ENCODE measurements at regions not wholly inside any gene's neighbourhood (a gene's known extent, or its start where the extent isn't known, plus 50 kb on each side); places are given as distances from the start of the nearest gene placed in this dataset.

- Histone ChIP-seq H3K4me1 (ENCODE audit: control insufficient read depth in 1 of 2, insufficient read depth in 2 of 2, low read length in 2 of 2) (no peaks in the 10 kb centered on the region), H3K36me3 (ENCODE audit: control insufficient read depth in 1 of 2, insufficient read depth in 2 of 2, low read length in 1 of 2) (no peaks in the 10 kb centered on the region), H3K27ac (ENCODE audit: low read depth in 1 of 2, low read length in 2 of 2) (no peak overlapping the region), H3K4me3 (ENCODE audit: low read length in 2 of 2) (no peak overlapping the region), H3K9me3 (ENCODE audit: control insufficient read depth, low read length) (no peaks in the 10 kb centered on the region), H3K27me3 (ENCODE audit: control insufficient read depth in 1 of 2, insufficient read depth in 2 of 2, low read length in 1 of 2) (no peaks in the 10 kb centered on the region)
- 93 to 100% methylated on average over 1 of the region's 1 CpG for WGBS, 2 donors
- intact Hi-C loops (cut with DNase I), result no loop called here
- DNase-seq (no peak), ATAC-seq (ENCODE audit: low FRiP score) (no peak)
These were observed 90.4 kb upstream of the HAAO start for GRCh38 chr2:42882756-42883155.

- DNase-seq, result no peak
- intact Hi-C loops (cut with DNase I), result no loop called here
These were observed 89.3 kb upstream of the HAAO start for GRCh38 chr2:42881732-42882131.

GRCh38 chr2:42880738-42881690 is 88.6 kb upstream of the HAAO start:
- 76 to 81% methylated on average over 9 of the region's 9 CpGs for WGBS, 2 donors
- intact Hi-C loops (cut with DNase I), result no loop called here
- no peak for ATAC-seq (ENCODE audit: low FRiP score)
- H3K9me3 ChIP-seq (ENCODE audit: control insufficient read depth, low read length), result no peaks in the 10 kb centered on the region
- H3K36me3 ChIP-seq (ENCODE audit: control insufficient read depth in 1 of 2, insufficient read depth in 2 of 2, low read length in 1 of 2), result no peaks in the 10 kb centered on the region
- H3K4me1 ChIP-seq (ENCODE audit: control insufficient read depth in 1 of 2, insufficient read depth in 2 of 2, low read length in 2 of 2), result no peaks in the 10 kb centered on the region
- no peaks in the 10 kb centered on the region for H3K27me3 ChIP-seq (ENCODE audit: control insufficient read depth in 1 of 2, insufficient read depth in 2 of 2, low read length in 1 of 2)
- H3K27ac ChIP-seq (ENCODE audit: low read depth in 1 of 2, low read length in 2 of 2), result no peak overlapping the region
- no peak overlapping the region for H3K4me3 ChIP-seq (ENCODE audit: low read length in 2 of 2)
- no peak for DNase-seq

More at GRCh38 chr2:42881732-42882131, 89.3 kb upstream of the HAAO start:
- Histone ChIP-seq H3K9me3 (ENCODE audit: control insufficient read depth, low read length) (no peaks in the 10 kb centered on the region), H3K27ac (ENCODE audit: low read depth in 1 of 2, low read length in 2 of 2) (no peak overlapping the region), H3K36me3 (ENCODE audit: control insufficient read depth in 1 of 2, insufficient read depth in 2 of 2, low read length in 1 of 2) (no peaks in the 10 kb centered on the region), H3K4me1 (ENCODE audit: control insufficient read depth in 1 of 2, insufficient read depth in 2 of 2, low read length in 2 of 2) (no peaks in the 10 kb centered on the region), H3K4me3 (ENCODE audit: low read length in 2 of 2) (no peak overlapping the region), H3K27me3 (ENCODE audit: control insufficient read depth in 1 of 2, insufficient read depth in 2 of 2, low read length in 1 of 2) (no peaks in the 10 kb centered on the region)
- ATAC-seq (ENCODE audit: low FRiP score), result no peak
- WGBS, 2 donors, result 92 to 100% methylated on average over 1 of the region's 1 CpG

- no peaks in the 10 kb centered on the region for H3K27me3 ChIP-seq (ENCODE audit: control insufficient read depth in 1 of 2, insufficient read depth in 2 of 2, low read length in 1 of 2)
- H3K27ac ChIP-seq (ENCODE audit: low read depth in 1 of 2, low read length in 2 of 2), result no peak overlapping the region
- intact Hi-C loops (cut with DNase I), result loop anchor here in 1 of 2 donors (5.0 kb wide), 1 partner anchor 47 kb away; no protein-coding TSS in a partner anchor
- H3K4me3 ChIP-seq (ENCODE audit: low read length in 2 of 2), result no peak overlapping the region
- ATAC-seq (ENCODE audit: low FRiP score), result peak; percentile 10
- no peaks in the 10 kb centered on the region for H3K36me3 ChIP-seq (ENCODE audit: control insufficient read depth in 1 of 2, insufficient read depth in 2 of 2, low read length in 1 of 2)
- 37 to 45% methylated on average over 18 of the region's 18 CpGs for WGBS, 2 donors
- H3K4me1 ChIP-seq (ENCODE audit: control insufficient read depth in 1 of 2, insufficient read depth in 2 of 2, low read length in 2 of 2), result no peaks in the 10 kb centered on the region
- H3K9me3 ChIP-seq (ENCODE audit: control insufficient read depth, low read length), result no peaks in the 10 kb centered on the region
- no peak for DNase-seq
These were observed 87.7 kb upstream of the HAAO start for GRCh38 chr2:42879913-42880737.

- H3K9me3 ChIP-seq (ENCODE audit: control insufficient read depth, low read length), result no peaks in the 10 kb centered on the region
- H3K27me3 ChIP-seq (ENCODE audit: control insufficient read depth in 1 of 2, insufficient read depth in 2 of 2, low read length in 1 of 2), result no peaks in the 10 kb centered on the region
- 91 to 93% methylated on average over 6 of the region's 6 CpGs for WGBS, 2 donors
- no peaks in the 10 kb centered on the region for H3K36me3 ChIP-seq (ENCODE audit: control insufficient read depth in 1 of 2, insufficient read depth in 2 of 2, low read length in 1 of 2)
- no peak for ATAC-seq (ENCODE audit: low FRiP score)
- no peak overlapping the region for H3K27ac ChIP-seq (ENCODE audit: low read depth in 1 of 2, low read length in 2 of 2)
- intact Hi-C loops (cut with DNase I), result loop anchor here in 1 of 2 donors (5.0 kb wide), 1 partner anchor 48 kb away; no protein-coding TSS in a partner anchor
- DNase-seq, result no peak
- H3K4me1 ChIP-seq (ENCODE audit: control insufficient read depth in 1 of 2, insufficient read depth in 2 of 2, low read length in 2 of 2), result peaks cover 0 to 2% of the 10 kb centered on the region in 2 donors
- H3K4me3 ChIP-seq (ENCODE audit: low read length in 2 of 2), result no peak overlapping the region
These were observed 86.8 kb upstream of the HAAO start for GRCh38 chr2:42879121-42879705.

GRCh38 chr2:42878581-42878980 is 86.2 kb upstream of the HAAO start:
- no peaks in the 10 kb centered on the region for H3K27me3 ChIP-seq (ENCODE audit: control insufficient read depth in 1 of 2, insufficient read depth in 2 of 2, low read length in 1 of 2)
- intact Hi-C loops (cut with DNase I), result loop anchor here in 1 of 2 donors (5.0 kb wide), 1 partner anchor 49 kb away; no protein-coding TSS in a partner anchor
- H3K27ac ChIP-seq (ENCODE audit: low read depth in 1 of 2, low read length in 2 of 2), result no peak overlapping the region
- ATAC-seq (ENCODE audit: low FRiP score) (no peak), DNase-seq (no peak)
- peaks cover 0 to 2% of the 10 kb centered on the region in 2 donors for H3K4me1 ChIP-seq (ENCODE audit: control insufficient read depth in 1 of 2, insufficient read depth in 2 of 2, low read length in 2 of 2)
- no peaks in the 10 kb centered on the region for H3K9me3 ChIP-seq (ENCODE audit: control insufficient read depth, low read length)
- no peak overlapping the region for H3K4me3 ChIP-seq (ENCODE audit: low read length in 2 of 2)
- WGBS, 2 donors, result 87 to 91% methylated on average over 4 of the region's 4 CpGs
- no peaks in the 10 kb centered on the region for H3K36me3 ChIP-seq (ENCODE audit: control insufficient read depth in 1 of 2, insufficient read depth in 2 of 2, low read length in 1 of 2)

- Histone ChIP-seq H3K27me3 (ENCODE audit: control insufficient read depth in 1 of 2, insufficient read depth in 2 of 2, low read length in 1 of 2) (no peaks in the 10 kb centered on the region), H3K27ac (ENCODE audit: low read depth in 1 of 2, low read length in 2 of 2) (no peak overlapping the region), H3K4me1 (ENCODE audit: control insufficient read depth in 1 of 2, insufficient read depth in 2 of 2, low read length in 2 of 2) (peaks cover 0 to 2% of the 10 kb centered on the region in 2 donors), H3K4me3 (ENCODE audit: low read length in 2 of 2) (no peak overlapping the region), H3K36me3 (ENCODE audit: control insufficient read depth in 1 of 2, insufficient read depth in 2 of 2, low read length in 1 of 2) (no peaks in the 10 kb centered on the region), H3K9me3 (ENCODE audit: control insufficient read depth, low read length) (no peaks in the 10 kb centered on the region)
- ATAC-seq (ENCODE audit: low FRiP score), result no peak
- DNase-seq, result no peak
- intact Hi-C loops (cut with DNase I), result loop anchor here in 1 of 2 donors (5.0 kb wide), 1 partner anchor 49 kb away; no protein-coding TSS in a partner anchor
- 90% methylated on average over 1 of the region's 1 CpG for WGBS, 2 donors
These were observed 85.6 kb upstream of the HAAO start for GRCh38 chr2:42877936-42878335.

- no peak overlapping the region for H3K4me3 ChIP-seq (ENCODE audit: low read length in 2 of 2)
- H3K4me1 ChIP-seq (ENCODE audit: control insufficient read depth in 1 of 2, insufficient read depth in 2 of 2, low read length in 2 of 2), result peaks cover 0 to 2% of the 10 kb centered on the region in 2 donors
- DNase-seq, result no peak
- H3K9me3 ChIP-seq (ENCODE audit: control insufficient read depth, low read length), result no peaks in the 10 kb centered on the region
- H3K36me3 ChIP-seq (ENCODE audit: control insufficient read depth in 1 of 2, insufficient read depth in 2 of 2, low read length in 1 of 2), result no peaks in the 10 kb centered on the region
- no peak for ATAC-seq (ENCODE audit: low FRiP score)
- H3K27ac ChIP-seq (ENCODE audit: low read depth in 1 of 2, low read length in 2 of 2), result no peak overlapping the region
- 27 to 35% methylated on average over 3 of the region's 3 CpGs for WGBS, 2 donors
- intact Hi-C loops (cut with DNase I), result loop anchor here in 1 of 2 donors (5.0 kb wide), 1 partner anchor 50 kb away; no protein-coding TSS in a partner anchor
- no peaks in the 10 kb centered on the region for H3K27me3 ChIP-seq (ENCODE audit: control insufficient read depth in 1 of 2, insufficient read depth in 2 of 2, low read length in 1 of 2)
These were observed 85.1 kb upstream of the HAAO start for GRCh38 chr2:42877511-42877910.
